NCI-H1436 treated with DMSO at 0.1 percent for 48 hours (cell line): ENCODE measurements at regions not wholly inside any gene's neighbourhood (a gene's known extent, or its start where the extent isn't known, plus 50 kb on each side); places are given as distances from the start of the nearest gene placed in this dataset.
"Not testable (repeated sequence)": the region's sequence is repeated elsewhere in the genome, so short reads cannot be mapped to it uniquely, and the experiment has no call there.

Experiments
- DNase-seq: peaks from one replicate; lab custom pipeline; 2025; lab: John Stamatoyannopoulos, UW

DNA sequence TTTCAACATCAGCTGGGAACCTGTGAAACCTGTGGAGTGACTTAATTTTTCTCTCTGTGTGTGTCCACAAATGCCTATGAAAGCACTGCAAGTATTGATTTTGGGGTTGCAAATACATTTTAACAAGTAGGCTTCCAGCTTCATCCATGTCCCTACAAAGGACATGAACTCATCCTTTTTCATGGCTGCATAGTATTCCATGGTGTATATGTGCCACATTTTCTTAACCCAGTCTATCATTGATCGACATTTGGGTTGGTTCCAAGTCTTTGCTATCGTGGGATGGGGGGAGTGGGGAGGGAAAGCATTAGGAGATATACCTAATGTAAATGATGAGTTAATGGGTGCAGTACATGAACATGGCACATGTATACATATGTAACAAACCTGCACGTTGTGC is 711.3 kb downstream of the LTN1 start:
- DNase-seq = not testable (repeated sequence)

GRCh38 chr21:28280611-28281010 is 712.1 kb downstream of the LTN1 start:
- no peak for DNase-seq

- DNase-seq = no peak
Measured at GRCh38 chr21:28277324-28277723, 715.4 kb downstream of the LTN1 start.

DNA sequence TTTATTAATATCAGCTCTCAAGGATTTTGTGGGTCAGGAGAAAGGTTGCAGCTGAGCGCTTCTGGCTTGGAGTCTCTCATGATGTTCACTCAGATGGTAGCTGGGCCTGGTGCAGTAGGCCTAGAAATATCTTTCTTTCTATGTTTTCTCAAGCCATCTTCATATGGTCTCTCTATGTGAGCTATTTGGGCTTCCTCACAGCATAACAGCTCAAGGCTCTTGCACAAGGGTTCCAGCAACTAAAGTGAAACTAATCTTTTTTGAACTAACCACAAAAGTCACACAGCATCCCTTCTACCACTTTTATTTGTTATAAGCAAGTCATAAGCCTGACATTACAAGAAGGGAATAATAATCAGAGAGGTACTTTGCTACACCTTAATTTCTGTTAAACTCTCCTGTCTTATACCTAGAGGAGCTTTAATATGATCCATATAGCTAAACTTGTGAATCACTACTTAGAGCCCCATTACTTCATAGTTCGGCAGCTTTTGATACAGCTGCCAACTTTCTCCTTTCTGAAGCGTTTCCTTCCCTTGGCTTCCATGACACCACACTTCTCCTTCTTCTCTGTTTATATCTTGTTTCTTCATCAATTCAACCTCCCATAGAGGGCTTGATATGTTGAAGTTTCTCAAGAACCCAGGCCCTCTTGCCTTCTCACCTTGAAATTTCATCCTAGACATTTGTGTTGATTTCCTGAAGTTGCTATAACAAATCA is 720.2 kb downstream of the LTN1 start:
- no peak for DNase-seq

- no peak for DNase-seq
Measured at GRCh38 chr21:28269173-28269572, 723.5 kb downstream of the LTN1 start.

GRCh38 chr21:28268685-28269084 is 724.0 kb downstream of the LTN1 start:
- no peak for DNase-seq

- no peak for DNase-seq
Measured at GRCh38 chr21:28267449-28267848, 725.2 kb downstream of the LTN1 start.

GRCh38 chr21:28266061-28266460 is 726.6 kb downstream of the LTN1 start:
- DNase-seq = no peak

GRCh38 chr21:28263974-28264373 is 728.7 kb downstream of the LTN1 start:
- no peak for DNase-seq

- no peak for DNase-seq
Measured at GRCh38 chr21:28261298-28261697, 731.4 kb downstream of the LTN1 start.

GRCh38 chr21:28257276-28257675 is 735.4 kb downstream of the LTN1 start:
- no peak for DNase-seq

GRCh38 chr21:28256837-28257236 is 735.8 kb downstream of the LTN1 start:
- no peak for DNase-seq

DNA sequence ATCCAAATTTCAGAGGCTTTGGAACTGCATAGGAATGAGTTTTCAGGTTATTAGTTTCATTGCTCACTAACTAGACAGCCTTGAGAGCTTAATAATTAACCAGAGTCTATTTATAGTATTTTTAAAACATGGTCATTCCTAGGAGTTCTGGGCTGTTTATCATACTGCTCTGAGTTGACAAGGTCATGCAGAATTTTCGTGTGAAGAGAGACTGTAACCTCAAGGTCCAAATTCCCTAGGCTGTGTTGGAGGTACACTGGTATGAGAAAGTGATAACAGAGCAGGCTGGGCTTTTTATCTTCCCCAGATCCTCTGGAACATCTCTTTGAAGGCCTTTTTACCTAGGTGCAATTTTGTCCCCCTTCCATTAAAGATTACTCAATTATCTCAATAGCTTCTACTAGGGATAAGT is 736.3 kb downstream of the LTN1 start:
- no peak for DNase-seq

GRCh38 chr21:28253961-28254360 is 738.7 kb downstream of the LTN1 start:
- no peak for DNase-seq

DNA sequence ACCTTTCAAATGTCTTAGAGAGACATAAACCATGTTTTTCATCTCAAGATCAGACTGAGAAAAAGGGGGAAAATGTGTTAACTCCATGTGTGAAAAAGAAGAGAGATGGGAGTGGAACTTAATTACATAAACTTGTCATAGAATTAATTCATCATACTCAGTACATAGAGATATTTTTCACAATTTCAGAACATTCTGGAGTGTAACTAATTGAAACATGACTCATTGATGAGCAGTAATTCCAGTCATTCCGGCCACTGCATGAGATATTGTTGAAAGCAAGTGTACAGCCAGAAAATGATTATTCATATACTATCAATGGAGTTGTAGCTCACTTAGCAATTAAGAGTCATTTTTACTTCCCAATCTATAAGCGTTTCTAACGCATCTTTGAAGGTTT is 739.3 kb downstream of the LTN1 start:
- DNase-seq = no peak

DNA sequence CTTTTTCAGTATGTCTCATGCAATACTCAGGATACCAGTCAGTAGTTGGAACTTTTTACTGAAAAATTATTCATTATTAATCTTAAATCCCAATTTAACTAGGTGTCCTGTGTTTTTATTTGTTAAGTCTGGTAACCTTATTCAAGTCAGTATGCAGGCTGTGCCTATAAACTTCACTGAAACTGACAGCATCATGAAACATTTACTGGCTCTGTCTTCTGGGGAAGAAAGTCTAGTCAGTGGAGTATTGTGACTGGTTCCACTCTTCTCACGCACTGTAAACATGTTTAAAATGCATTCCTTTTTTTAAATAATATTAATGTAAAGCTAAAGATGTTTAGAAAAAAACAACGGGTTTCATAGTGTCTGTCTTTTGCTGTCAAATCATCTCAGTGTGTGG is 739.7 kb downstream of the LTN1 start:
- DNase-seq = no peak

- no peak for DNase-seq
Measured at GRCh38 chr21:28250946-28251345, 741.7 kb downstream of the LTN1 start.

DNA sequence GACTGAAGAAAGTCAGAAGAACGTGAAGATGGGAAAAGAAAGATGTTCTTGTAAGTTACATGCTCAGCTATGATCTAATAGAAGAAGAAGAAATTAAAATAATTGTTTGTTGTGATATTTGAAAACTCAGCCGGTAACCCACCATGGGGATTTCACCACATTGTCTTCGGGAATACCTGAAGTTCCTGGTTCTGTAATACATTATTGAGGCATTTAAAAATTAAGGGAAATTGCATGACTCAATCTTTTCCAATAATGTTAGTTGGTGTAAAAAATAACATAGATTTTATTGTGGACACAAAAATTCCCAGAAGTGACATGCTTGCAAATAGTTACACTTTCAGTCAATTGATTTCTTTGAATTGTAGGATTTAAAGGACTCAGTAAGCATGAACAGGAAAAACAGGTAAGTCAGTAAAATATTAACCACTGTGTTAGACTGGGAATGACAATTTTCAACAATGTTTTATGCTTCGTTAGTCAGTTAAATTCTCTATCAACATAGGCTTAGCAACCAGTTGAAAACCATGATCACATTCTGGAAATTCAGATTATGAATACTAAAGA is 745.1 kb downstream of the LTN1 start:
- DNase-seq = no peak

- DNase-seq = no peak
Measured at GRCh38 chr21:28240586-28240985, 752.1 kb downstream of the LTN1 start.

DNA sequence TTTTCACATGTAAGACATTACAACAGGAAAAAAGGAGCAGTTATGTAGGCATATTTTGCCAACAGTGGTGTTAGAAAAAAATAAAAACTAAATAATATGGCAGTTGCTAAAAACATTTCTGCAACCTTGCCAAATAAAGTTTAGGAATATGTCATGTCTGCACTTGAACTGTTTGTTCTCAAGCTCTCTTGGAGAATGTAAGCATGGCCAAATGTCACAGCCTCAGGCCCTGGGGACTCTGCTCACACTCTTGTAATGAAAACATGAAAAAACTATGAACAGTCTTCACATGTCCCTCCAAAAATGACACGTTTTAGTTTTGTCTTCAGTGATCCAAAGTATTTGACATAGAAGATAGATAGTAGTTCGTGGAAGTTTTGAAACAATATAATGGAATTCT is 753.3 kb downstream of the LTN1 start:
- no peak for DNase-seq

DNA sequence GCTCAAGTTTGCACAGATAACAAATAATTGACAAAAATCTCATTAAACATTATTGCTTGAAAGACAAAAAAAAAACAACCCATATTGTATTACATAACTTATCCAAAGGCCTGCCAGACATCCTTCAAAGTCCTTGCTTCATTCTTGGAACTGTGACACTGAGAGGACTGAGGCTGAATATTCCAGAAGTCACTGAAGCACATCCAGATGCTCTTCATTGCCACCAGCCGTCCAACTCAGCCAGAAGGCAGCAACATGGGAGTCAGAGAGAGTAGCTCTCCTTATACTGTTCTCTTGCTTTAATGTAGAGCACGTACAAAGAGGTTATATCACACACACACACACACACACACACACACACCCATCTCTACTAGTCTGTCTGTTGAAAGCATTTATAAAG is 755.0 kb downstream of the LTN1 start:
- no peak for DNase-seq

- no peak for DNase-seq
Measured at GRCh38 chr21:28235169-28235895, 757.3 kb downstream of the LTN1 start.

DNA sequence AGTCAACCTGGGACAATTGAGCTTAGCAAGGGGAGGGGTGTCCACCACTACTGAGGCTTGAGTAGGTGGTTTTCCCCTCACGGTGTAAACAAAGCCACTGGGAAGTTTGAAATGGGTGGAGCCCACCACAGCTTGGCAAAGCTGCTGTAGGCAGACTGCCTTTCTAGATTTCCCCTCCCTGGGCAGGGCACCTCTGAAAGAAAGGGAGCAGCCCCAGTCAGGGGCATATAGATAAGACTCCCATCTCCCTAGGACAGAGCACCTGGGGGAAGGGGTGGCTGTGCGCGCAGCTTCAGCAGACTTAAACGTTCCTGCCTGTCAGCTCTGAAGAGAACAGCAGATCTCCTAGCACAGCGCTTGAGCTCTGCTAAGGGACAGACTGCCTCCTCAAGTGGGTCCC is 758.4 kb downstream of the LTN1 start:
- no peak for DNase-seq
